ENCODE measurements at regions not wholly inside any gene's neighbourhood (a gene's known extent, or its start where the extent isn't known, plus 50 kb on each side); places are given as distances from the start of the nearest gene placed in this dataset.
A peak's percentile ranks its signal among the peaks of the same experiment; 100 is the strongest.
"Not testable (repeated sequence)": the region's sequence is repeated elsewhere in the genome, so short reads cannot be mapped to it uniquely, and the experiment has no call there.

- DNase-seq: no peak
Measured at GRCh38 chr20:50345712-50346373, 155.2 kb downstream of the CEBPB start.

- peak; percentile 83 for DNase-seq
Measured at GRCh38 chr20:50346374-50347283, 156.0 kb downstream of the CEBPB start.

- no peak for DNase-seq
Measured at GRCh38 chr20:50347284-50348063, 156.8 kb downstream of the CEBPB start.

DNA sequence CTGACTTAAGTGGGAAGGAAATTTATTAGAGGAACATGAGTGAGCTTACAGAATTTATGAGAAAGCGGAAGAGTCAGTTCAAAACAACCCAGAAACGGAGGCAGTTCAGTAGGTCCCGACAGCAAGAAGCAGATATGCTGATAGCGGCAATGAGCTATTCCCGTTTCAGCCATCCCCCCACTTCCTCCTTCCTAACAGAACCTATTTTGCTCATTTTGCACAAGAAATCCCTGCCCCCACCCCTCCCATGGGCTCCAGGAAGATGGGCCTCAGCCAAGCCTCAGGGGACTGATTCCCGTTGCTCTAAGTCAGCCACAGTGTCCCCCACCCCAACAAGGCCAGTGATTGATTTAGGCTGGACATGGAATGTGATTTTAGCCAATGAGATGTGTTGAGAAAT is 157.5 kb downstream of the CEBPB start:
- no peak for DNase-seq

- no peak for DNase-seq
Measured at GRCh38 chr20:50350510-50351249, 159.5 kb upstream of the PTPN1 start.

DNA sequence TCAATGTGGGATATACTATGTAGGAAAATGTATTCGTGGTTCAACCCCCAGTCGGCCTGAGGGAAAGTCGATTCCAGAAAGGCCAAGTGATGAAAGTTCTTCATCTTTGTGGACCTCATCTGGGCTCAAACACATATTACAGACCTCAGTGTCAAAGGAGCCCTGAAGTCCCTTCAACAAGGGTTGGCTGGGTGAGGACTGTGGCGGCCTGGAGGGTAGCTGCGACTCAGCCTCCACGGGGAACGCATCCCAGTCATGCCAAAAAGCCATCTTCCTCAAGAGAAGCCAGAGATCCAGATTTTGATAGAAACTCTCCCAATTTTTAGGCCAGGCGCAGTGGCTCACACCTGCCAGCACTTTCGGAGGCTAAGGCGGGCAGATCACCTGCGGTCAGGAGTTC is 158.6 kb upstream of the PTPN1 start:
- no peak for DNase-seq

GRCh38 chr20:50353289-50353961 is 156.8 kb upstream of the PTPN1 start:
- DNase-seq: no peak

DNA sequence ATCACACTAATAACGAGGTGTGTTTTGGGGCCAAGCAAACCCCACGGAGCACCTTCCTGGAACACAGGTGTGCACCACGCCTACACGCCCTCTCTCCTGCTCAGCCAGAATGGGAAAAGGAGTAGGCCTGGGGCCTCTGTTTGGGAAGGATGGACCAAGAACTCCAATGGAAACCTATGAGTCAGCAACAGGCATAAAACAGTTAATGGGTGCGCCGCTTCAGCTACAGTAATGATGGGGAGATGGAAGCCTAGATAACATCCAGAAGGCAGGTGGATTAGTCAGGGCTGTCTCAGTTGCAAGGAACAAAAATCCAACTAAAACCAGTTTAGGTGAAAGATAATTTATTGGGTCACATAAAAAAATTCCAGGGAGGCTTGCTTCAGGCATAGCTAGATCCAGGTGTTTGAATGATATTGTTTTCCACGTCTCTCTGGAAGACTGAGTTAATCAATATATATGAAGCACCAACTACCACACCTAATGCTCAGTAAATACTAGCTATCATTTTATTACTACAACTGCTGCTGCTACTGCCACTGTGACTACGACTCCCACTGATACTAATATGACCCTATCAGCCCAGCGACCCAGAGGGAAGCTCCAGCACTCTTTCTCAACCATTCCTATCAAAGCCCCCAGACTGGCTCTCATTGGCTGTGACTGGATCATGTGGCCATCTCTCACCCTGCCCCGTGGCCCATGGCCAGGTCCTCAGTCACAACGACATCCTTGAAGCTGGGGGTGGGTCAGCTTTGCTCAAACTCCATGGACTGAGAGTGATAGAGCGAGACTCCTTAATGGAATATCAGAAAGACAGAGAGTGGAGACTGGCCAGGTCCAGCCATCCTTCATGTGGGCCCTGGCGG is 155.2 kb upstream of the PTPN1 start:
- DNase-seq: no peak

GRCh38 chr20:50355590-50356524 is 154.3 kb upstream of the PTPN1 start:
- DNase-seq: no peak

DNA sequence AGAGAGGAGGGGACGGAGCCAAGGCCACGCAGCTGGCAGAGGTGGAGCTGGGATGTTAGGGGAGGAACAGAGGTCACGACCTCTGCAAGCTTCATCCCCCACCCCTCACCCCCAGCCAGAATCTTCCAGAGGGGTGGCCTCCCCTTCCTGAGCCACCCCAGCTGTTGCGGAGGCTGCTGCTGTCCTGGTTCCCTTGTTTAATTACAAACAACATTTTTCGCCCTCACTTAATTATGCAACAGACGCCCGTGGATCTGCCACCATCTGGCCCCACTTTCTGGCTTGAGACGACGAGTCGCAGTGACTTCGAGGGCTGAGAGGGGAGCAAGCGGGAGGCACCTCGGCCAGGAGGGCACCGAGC is 153.7 kb upstream of the PTPN1 start:
- DNase-seq: no peak

GRCh38 chr20:50356962-50357782 is 153.0 kb upstream of the PTPN1 start:
- DNase-seq: no peak

- DNase-seq: no peak
Measured at GRCh38 chr20:50357783-50358161, 152.4 kb upstream of the PTPN1 start.

GRCh38 chr20:50358166-50358565 is 152.0 kb upstream of the PTPN1 start:
- no peak for DNase-seq

- DNase-seq: no peak
Measured at GRCh38 chr20:50358971-50359370, 151.2 kb upstream of the PTPN1 start.

DNA sequence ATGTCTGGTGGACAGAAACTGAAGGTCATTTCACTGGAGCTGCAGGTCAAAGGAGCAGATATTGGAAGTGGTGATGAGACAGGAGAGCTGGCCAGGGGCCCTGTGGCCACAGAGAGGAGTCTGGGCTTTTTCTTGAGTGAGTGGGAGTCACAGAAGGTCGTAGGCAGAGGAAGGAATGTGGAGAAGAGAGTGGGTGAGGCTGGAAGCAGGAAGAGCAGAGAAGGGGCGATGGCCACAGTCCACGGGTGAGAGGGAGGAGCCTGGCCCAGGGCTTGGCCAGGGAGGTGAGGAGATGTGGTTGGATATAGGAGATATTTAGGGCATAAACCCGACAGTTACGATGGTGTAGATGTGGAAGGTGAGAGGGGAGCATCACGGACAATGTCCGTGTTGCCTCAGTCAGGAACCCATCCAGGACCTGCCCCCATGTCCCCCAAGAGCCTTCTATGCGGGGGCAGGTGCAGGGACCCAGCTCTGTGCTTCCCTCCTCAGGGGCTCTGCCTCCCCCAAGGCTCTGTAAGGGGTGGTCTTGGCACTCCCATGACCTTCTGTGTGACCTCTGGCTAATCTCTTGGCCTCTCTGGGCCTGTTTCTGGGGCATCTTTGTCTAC is 150.5 kb upstream of the PTPN1 start:
- DNase-seq: no peak

GRCh38 chr20:50360218-50360672 is 149.9 kb upstream of the PTPN1 start:
- DNase-seq: no peak

DNA sequence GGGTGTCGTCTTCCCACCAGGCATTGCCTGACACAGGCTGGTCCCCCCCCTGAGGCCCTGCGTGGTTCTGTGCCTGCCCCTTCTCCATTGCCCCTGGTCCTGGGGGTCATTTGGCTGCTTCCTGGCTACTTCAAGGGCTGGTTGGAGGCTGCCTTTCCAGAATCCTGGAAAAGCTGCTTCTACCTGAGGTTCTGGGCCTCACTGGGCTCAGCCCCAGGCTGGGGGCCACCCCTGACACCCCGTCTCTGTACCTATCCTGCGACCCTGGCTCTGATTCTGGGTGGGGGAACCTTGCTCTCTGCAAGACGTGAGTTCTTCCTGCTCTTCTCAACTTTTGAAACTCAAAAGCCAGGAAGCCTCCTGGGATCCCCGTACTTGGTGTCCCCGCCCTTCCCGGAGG is 149.3 kb upstream of the PTPN1 start:
- no peak for DNase-seq

GRCh38 chr20:50362177-50362576 is 148.0 kb upstream of the PTPN1 start:
- DNase-seq: not testable (repeated sequence)

GRCh38 chr20:50363027-50363426 is 147.2 kb upstream of the PTPN1 start:
- DNase-seq: no peak

Measured in amniotic stem cell (primary cell).